ENCODE measurements at regions not wholly inside any gene's neighbourhood (a gene's known extent, or its start where the extent isn't known, plus 50 kb on each side); places are given as distances from the start of the nearest gene placed in this dataset.

DNA sequence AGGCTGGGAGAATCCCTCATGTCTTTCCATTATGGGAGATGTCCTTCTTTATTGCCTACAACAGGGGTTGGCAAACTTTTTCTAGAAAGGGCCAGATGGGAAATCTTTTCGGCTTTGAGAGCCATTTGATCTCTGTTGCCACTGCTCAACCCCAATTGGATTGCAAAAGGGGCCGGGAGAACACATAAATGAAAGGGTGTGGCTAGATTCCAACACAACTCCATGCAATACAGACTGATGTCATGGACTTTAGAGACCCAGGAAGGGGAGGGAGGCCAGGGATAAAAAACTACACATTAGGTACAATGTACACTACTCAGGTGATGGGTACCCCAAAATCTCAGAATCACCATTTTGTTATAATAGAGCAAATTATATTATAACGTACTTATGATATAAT, 97.6 kb upstream of the SIM2 start:
- Histone ChIP-seq H3K4me3 (ENCODE audit: extremely low read depth, insufficient read depth, low read length, poor library complexity, severe bottlenecking) (no peak overlapping the region), H3K9me3 (ENCODE audit: control insufficient read depth, low read length) (no peaks in the 10 kb centered on the region), H3K4me1 (ENCODE audit: control insufficient read depth, insufficient read depth, low read length, poor library complexity, severe bottlenecking) (no peaks in the 10 kb centered on the region), H3K27ac (ENCODE audit: low read depth, low read length, severe bottlenecking) (no peak overlapping the region), H3K36me3 (ENCODE audit: control insufficient read depth, insufficient read depth, low read length) (no peaks in the 10 kb centered on the region)
- WGBS, 2 experiments (ENCODE audit: insufficient coverage in 2 of 2) = 63 to 100% methylated on average over 1 of the region's 3 CpGs

DNA sequence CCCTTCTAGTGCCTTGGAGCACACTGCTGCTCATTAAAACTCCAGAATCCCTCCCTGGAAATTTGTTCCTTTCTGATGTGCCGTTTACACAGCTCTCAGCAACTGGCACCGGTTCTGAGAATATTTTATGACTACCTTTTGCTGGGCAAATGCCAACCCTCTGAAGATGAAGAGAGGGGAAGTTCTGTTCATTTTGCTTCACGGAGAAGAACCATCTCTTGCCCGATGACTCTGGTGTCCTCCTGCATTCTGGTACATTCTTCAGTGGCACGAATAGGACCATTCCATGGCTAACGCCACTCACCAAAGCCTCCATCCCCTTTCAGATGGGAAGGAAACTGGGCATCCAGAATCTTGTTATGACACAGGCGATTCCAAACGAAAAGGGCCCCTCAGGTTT, 96.2 kb upstream of the SIM2 start:
- H3K9me3 ChIP-seq (ENCODE audit: control insufficient read depth, low read length) = no peaks in the 10 kb centered on the region
- 91 to 97% methylated on average over 6 of the region's 8 CpGs for WGBS, 2 experiments (ENCODE audit: insufficient coverage in 2 of 2)

DNA sequence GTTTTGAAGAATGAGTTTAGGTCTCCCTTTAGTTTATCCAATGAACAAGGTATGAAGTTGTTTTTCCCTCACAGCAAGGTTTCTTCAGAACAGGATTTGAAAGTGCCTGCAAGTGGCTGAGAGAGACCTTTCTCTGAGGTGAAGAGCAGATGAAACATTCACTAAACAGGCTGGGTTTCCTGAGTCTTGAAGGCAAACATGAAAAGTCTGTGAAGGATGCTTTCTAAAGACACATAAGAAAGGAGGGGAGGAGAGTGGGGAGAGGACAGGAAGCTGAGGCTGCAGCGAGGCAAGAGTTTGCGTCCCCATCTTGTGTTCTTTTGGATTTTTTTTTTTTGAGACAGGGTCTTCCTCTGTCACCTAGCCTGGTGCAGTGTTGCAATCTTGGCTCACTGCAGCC, 95.7 kb upstream of the SIM2 start:
- Histone ChIP-seq H3K27ac (ENCODE audit: low read depth, low read length, severe bottlenecking) (no peak overlapping the region), H3K9me3 (ENCODE audit: control insufficient read depth, low read length) (no peaks in the 10 kb centered on the region), H3K4me3 (ENCODE audit: extremely low read depth, insufficient read depth, low read length, poor library complexity, severe bottlenecking) (no peak overlapping the region), H3K4me1 (ENCODE audit: control insufficient read depth, insufficient read depth, low read length, poor library complexity, severe bottlenecking) (no peaks in the 10 kb centered on the region), H3K36me3 (ENCODE audit: control insufficient read depth, insufficient read depth, low read length) (no peaks in the 10 kb centered on the region)
- WGBS, 2 experiments (ENCODE audit: insufficient coverage in 2 of 2) = 89% methylated on average over 2 of the region's 2 CpGs; no CpG with 5 or more reads in 1 of the 2 experiments

More for the DNA sequence above, 96.2 kb upstream of the SIM2 start:
- H3K4me3 ChIP-seq (ENCODE audit: extremely low read depth, insufficient read depth, low read length, poor library complexity, severe bottlenecking) = no peak overlapping the region
- H3K36me3 ChIP-seq (ENCODE audit: control insufficient read depth, insufficient read depth, low read length) = no peaks in the 10 kb centered on the region
- no peak overlapping the region for H3K27ac ChIP-seq (ENCODE audit: low read depth, low read length, severe bottlenecking)
- H3K4me1 ChIP-seq (ENCODE audit: control insufficient read depth, insufficient read depth, low read length, poor library complexity, severe bottlenecking) = no peaks in the 10 kb centered on the region

DNA sequence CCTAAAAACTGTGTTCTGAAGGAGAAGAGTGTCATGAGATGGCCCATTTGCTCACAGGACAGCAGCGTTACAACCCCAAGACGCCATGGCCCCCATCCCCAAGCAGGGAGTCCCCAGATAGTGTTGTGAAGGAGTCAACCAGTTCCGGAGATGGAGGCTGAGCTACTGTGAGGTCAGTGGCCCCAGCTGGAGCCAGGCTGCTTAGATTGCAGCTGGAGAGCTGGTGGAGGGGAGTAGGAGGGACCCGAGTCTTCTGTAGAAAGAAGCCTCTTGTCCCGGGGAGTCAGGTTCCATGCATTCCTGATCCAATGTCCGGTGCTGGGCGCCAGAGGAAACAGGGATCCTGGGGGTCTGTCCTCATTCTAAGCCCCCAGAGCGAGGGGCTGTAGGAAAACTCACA, 93.5 kb upstream of the SIM2 start:
- Histone ChIP-seq H3K4me3 (ENCODE audit: extremely low read depth, insufficient read depth, low read length, poor library complexity, severe bottlenecking) (no peak overlapping the region), H3K36me3 (ENCODE audit: control insufficient read depth, insufficient read depth, low read length) (no peaks in the 10 kb centered on the region), H3K9me3 (ENCODE audit: control insufficient read depth, low read length) (no peaks in the 10 kb centered on the region), H3K27ac (ENCODE audit: low read depth, low read length, severe bottlenecking) (no peak overlapping the region), H3K4me1 (ENCODE audit: control insufficient read depth, insufficient read depth, low read length, poor library complexity, severe bottlenecking) (no peaks in the 10 kb centered on the region)
- 90 to 93% methylated on average over 7 to 8 of the region's 8 CpGs for WGBS, 2 experiments (ENCODE audit: insufficient coverage in 2 of 2)

DNA sequence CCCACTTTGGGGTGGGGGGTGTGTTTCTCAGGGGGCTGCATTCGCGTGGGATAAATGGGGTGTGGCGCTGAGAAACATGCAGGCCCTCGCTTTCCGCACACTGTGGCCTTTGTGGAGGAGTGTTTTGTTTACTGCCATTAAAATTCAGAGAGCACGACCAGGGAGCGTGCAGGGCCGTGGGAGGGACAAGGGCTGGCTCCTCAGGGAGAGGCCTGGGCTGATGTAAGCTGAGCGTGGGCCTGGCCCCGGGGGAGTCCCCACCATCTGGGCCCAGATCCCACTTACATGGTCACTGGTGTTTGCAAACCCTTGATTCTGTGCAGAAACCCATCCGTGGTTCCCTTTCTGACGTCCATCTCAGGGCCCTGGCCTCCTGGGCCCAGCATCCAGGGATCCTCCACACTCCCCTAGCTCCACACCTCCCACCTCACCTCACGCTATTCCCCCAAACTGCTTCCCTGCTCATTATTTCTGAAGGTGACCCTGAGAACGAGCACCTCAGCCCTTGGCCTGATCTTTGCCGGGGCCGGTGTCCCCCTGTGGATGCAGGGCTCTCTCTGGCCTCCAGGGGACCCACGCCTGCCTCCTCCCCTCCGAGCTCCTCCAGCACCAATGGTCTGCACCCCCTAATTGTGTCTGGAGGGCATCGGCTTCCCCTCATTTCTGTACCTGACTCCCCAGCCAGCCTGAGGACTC, 92.5 kb upstream of the SIM2 start:
- H3K36me3 ChIP-seq (ENCODE audit: control insufficient read depth, insufficient read depth, low read length) = no peaks in the 10 kb centered on the region
- no peak overlapping the region for H3K27ac ChIP-seq (ENCODE audit: low read depth, low read length, severe bottlenecking)
- no peaks in the 10 kb centered on the region for H3K9me3 ChIP-seq (ENCODE audit: control insufficient read depth, low read length)
- no peak overlapping the region for H3K4me3 ChIP-seq (ENCODE audit: extremely low read depth, insufficient read depth, low read length, poor library complexity, severe bottlenecking)
- H3K4me1 ChIP-seq (ENCODE audit: control insufficient read depth, insufficient read depth, low read length, poor library complexity, severe bottlenecking) = no peaks in the 10 kb centered on the region
- WGBS, 2 experiments (ENCODE audit: insufficient coverage in 2 of 2) = 79 to 82% methylated on average over 15 to 18 of the region's 19 CpGs

DNA sequence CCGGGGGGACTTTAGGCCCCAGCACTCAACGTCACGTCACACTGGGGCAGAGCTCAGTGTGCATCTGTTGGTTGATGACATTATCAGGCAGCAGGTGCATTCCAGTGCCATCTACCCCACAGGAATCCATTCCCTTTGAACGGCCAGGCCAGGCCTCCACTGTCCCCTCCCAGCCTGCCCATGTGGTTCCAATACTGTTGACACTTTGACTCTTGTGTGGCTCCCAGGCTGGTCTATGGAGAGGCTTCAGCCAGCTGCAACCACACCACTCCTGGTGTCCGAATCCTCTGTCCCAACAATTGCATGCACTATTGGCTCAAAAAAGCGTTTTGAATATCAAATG, 92.0 kb upstream of the SIM2 start:
- H3K4me3 ChIP-seq (ENCODE audit: extremely low read depth, insufficient read depth, low read length, poor library complexity, severe bottlenecking) = no peak overlapping the region
- 90 to 92% methylated on average over 6 of the region's 6 CpGs for WGBS, 2 experiments (ENCODE audit: insufficient coverage in 2 of 2)
- H3K4me1 ChIP-seq (ENCODE audit: control insufficient read depth, insufficient read depth, low read length, poor library complexity, severe bottlenecking) = no peaks in the 10 kb centered on the region
- H3K36me3 ChIP-seq (ENCODE audit: control insufficient read depth, insufficient read depth, low read length) = no peaks in the 10 kb centered on the region
- no peaks in the 10 kb centered on the region for H3K9me3 ChIP-seq (ENCODE audit: control insufficient read depth, low read length)
- H3K27ac ChIP-seq (ENCODE audit: low read depth, low read length, severe bottlenecking) = no peak overlapping the region

DNA sequence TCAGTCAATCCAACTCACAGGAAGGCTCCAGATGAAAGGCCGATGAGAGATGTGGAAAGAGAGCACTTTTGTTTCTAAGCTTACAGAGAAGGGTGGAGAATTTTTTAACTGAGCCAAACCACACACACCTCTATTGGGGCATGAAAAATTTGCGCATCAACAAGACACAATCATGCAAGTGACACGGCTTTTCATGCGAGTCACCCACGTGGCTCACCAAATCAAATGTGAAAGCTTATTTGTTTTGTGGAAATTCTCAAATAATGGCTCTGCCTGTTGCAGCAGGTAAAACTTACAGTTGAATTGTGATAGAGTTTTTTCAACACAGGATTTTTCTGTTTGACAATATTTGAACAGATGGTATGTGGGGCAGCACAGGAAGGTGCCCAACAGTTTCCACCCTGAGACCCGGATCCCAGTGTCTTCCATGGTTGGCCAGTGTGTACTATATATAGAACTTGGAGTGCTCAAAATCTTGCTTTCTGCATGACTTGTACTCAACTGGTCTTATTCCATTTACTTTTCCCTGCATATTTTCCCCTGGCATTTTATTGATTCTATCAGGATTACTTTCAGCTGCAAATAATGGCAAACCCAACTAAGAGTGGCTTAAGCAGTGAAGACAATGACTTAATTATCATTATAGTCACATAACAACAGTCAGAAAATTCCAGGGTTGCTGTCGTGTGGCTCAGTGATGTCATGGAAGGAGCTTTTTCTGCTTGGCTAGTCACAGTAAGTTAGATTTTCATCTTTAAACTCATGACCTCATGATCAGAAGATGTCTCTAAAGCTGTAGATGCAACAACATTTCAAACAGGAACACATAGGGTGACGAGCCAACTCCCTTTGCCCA, 90.6 kb upstream of the SIM2 start:
- WGBS, 2 experiments (ENCODE audit: insufficient coverage in 2 of 2) = 83 to 88% methylated on average over 4 to 8 of the region's 8 CpGs
- H3K4me1 ChIP-seq (ENCODE audit: control insufficient read depth, insufficient read depth, low read length, poor library complexity, severe bottlenecking) = no peaks in the 10 kb centered on the region
- no peak overlapping the region for H3K27ac ChIP-seq (ENCODE audit: low read depth, low read length, severe bottlenecking)
- no peaks in the 10 kb centered on the region for H3K36me3 ChIP-seq (ENCODE audit: control insufficient read depth, insufficient read depth, low read length)
- no peaks in the 10 kb centered on the region for H3K9me3 ChIP-seq (ENCODE audit: control insufficient read depth, low read length)
- no peak overlapping the region for H3K4me3 ChIP-seq (ENCODE audit: extremely low read depth, insufficient read depth, low read length, poor library complexity, severe bottlenecking)

DNA sequence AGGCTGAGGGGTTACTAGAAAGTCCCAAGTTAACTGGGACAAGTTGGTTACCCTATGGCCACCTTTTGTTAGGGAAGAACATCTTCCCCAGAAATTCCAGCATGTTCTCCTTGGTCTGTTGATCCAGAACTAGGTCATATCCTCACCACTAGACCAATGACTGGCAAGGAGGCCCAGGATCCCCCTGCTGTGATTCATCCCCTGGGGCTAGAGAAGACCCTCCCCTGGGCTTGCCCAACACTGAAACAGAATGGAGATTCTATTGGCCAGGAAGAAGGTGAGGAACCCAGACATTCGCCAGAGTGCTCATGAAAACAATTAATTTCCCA, 90.1 kb upstream of the SIM2 start:
- no peaks in the 10 kb centered on the region for H3K36me3 ChIP-seq (ENCODE audit: control insufficient read depth, insufficient read depth, low read length)
- H3K4me1 ChIP-seq (ENCODE audit: control insufficient read depth, insufficient read depth, low read length, poor library complexity, severe bottlenecking) = no peaks in the 10 kb centered on the region
- H3K27ac ChIP-seq (ENCODE audit: low read depth, low read length, severe bottlenecking) = no peak overlapping the region
- whole genome bisulfite sequencing, 2 experiments (ENCODE audit: insufficient coverage in 2 of 2) = no CpG with 5 or more reads among the region's 1 CpG
- no peaks in the 10 kb centered on the region for H3K9me3 ChIP-seq (ENCODE audit: control insufficient read depth, low read length)
- no peak overlapping the region for H3K4me3 ChIP-seq (ENCODE audit: extremely low read depth, insufficient read depth, low read length, poor library complexity, severe bottlenecking)

DNA sequence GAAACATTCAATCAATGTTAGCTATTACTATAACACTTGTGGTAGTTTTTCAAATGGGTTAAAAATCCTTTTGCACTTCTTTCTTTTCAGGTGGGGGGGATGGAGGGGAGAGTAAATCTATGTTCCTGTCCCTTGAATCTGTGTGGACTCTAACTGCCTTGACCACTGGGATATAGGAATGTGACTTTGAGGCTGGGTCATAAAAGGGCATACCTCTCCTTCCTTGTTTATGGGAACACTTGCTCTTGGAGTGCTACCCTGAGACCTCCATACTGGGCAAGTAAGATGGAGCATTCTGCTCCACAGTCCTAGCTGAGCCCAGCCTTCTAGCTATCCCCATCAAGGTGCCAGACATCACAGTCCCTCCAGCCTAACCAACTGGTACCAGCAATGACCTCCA, 89.3 kb upstream of the SIM2 start:
- Histone ChIP-seq H3K4me3 (ENCODE audit: extremely low read depth, insufficient read depth, low read length, poor library complexity, severe bottlenecking) (no peak overlapping the region), H3K9me3 (ENCODE audit: control insufficient read depth, low read length) (no peaks in the 10 kb centered on the region), H3K27ac (ENCODE audit: low read depth, low read length, severe bottlenecking) (no peak overlapping the region), H3K36me3 (ENCODE audit: control insufficient read depth, insufficient read depth, low read length) (no peaks in the 10 kb centered on the region), H3K4me1 (ENCODE audit: control insufficient read depth, insufficient read depth, low read length, poor library complexity, severe bottlenecking) (no peaks in the 10 kb centered on the region)

DNA sequence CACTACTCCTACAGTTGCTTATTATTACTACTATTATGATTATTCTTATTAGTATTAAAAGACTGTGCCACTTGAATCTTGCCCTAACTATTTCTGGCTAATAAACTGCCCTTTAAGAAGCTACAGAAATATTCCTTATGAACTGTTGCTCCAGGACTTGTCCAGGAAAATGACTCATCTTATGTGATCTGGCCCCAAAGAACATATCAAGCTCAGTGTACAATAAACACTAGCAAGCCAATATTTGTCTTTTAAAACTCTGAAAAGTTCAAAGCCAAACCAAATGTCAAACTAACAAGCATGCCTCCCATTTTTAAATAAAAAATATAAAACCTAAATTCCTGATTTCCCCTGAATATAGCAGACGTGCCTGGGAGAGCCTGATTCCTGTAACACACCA, 88.7 kb upstream of the SIM2 start:
- Histone ChIP-seq H3K9me3 (ENCODE audit: control insufficient read depth, low read length) (no peaks in the 10 kb centered on the region), H3K4me1 (ENCODE audit: control insufficient read depth, insufficient read depth, low read length, poor library complexity, severe bottlenecking) (no peaks in the 10 kb centered on the region), H3K36me3 (ENCODE audit: control insufficient read depth, insufficient read depth, low read length) (no peaks in the 10 kb centered on the region), H3K4me3 (ENCODE audit: extremely low read depth, insufficient read depth, low read length, poor library complexity, severe bottlenecking) (no peak overlapping the region), H3K27ac (ENCODE audit: low read depth, low read length, severe bottlenecking) (no peak overlapping the region)
- 100% methylated on average over 1 of the region's 1 CpG for WGBS, 2 experiments (ENCODE audit: insufficient coverage in 2 of 2)

DNA sequence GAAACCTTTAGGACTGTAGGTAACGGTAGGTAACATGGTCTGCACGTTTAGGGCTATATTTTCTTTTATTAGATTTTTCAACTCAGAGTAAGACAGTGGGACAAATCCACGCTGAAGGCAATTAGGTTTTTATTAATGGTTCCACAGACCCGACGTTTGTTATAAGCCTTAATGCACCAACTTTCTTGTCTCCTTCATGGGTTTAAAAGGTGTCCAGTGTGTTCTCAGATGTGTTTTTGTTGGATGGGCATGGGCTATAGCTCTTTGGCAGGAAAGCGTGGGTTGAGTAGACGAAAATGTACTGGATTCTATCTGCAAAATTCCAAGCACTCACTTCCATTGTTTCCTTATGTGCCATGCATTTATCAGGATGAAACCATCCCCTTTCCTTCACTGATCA, 88.0 kb upstream of the SIM2 start:
- Histone ChIP-seq H3K36me3 (ENCODE audit: control insufficient read depth, insufficient read depth, low read length) (no peaks in the 10 kb centered on the region), H3K4me3 (ENCODE audit: extremely low read depth, insufficient read depth, low read length, poor library complexity, severe bottlenecking) (no peak overlapping the region), H3K9me3 (ENCODE audit: control insufficient read depth, low read length) (peaks cover 5% of the 10 kb centered on the region), H3K4me1 (ENCODE audit: control insufficient read depth, insufficient read depth, low read length, poor library complexity, severe bottlenecking) (no peaks in the 10 kb centered on the region), H3K27ac (ENCODE audit: low read depth, low read length, severe bottlenecking) (no peak overlapping the region)
- WGBS, 2 experiments (ENCODE audit: insufficient coverage in 2 of 2) = 92% methylated on average over 2 to 3 of the region's 7 CpGs
